Small intestine (tissue), 7 donors: ENCODE measurements at regions not wholly inside any gene's neighbourhood (a gene's known extent, or its start where the extent isn't known, plus 50 kb on each side); places are given as distances from the start of the nearest gene placed in this dataset.
A peak's percentile ranks its signal among the peaks of the same experiment; 100 is the strongest.
"Not testable (repeated sequence)": the region's sequence is repeated elsewhere in the genome, so short reads cannot be mapped to it uniquely, and the experiment has no call there.

Experiments
- DNase-seq, 2 donors: peaks; one replicate each; pipeline versions ENCODE4 v3.0.0 to v3.0.0-alpha.2; 2013
- FAIRE-seq: peaks from 2 replicates; lab custom pipeline; 2012; peaks lifted over from hg19 to GRCh38; lab: Jason Lieb, UNC
- H3K27ac ChIP-seq, 3 donors: one replicate each; pipeline ENCODE4 v1.5.1; 2013; ENCODE audit warnings: low read length in 2 of 3, mild to moderate bottlenecking in 2 of 3, control low read depth in 1 of 3, inconsistent platforms in 1 of 3, low read depth in 1 of 3, moderate library complexity in 1 of 3
- H3K27me3 ChIP-seq, 3 donors: one replicate each; pipeline ENCODE4 v1.6.1; 2013; ENCODE audit warnings: low read length in 3 of 3, inconsistent platforms in 1 of 3; ENCODE audit not compliant: control insufficient read depth in 3 of 3, insufficient read depth in 3 of 3
- H3K36me3 ChIP-seq, 3 donors: one replicate each; pipeline ENCODE4 v1.6.1; 2013; ENCODE audit warnings: low read length in 3 of 3, inconsistent platforms in 1 of 3, low read depth in 1 of 3, mild to moderate bottlenecking in 1 of 3, moderate library complexity in 1 of 3; ENCODE audit not compliant: control insufficient read depth in 3 of 3, insufficient read depth in 2 of 3
- H3K4me1 ChIP-seq, 3 donors: one replicate each; pipeline ENCODE4 v1.6.1; 2013; ENCODE audit warnings: low read length in 2 of 3, inconsistent platforms in 1 of 3, low read depth in 1 of 3, mild to moderate bottlenecking in 1 of 3, moderate library complexity in 1 of 3; ENCODE audit not compliant: control insufficient read depth in 3 of 3, insufficient read depth in 2 of 3
- H3K4me3 ChIP-seq, 3 donors: one replicate each; pipeline ENCODE4 v1.5.1; 2013; ENCODE audit warnings: low read length in 3 of 3, control low read depth in 1 of 3, inconsistent platforms in 1 of 3, low read depth in 1 of 3, mild to moderate bottlenecking in 1 of 3, moderate library complexity in 1 of 3
- H3K9me3 ChIP-seq, 2 donors: one replicate each; pipeline ENCODE4 v1.6.1; 2013; ENCODE audit warnings: low read depth in 1 of 2, low read length in 1 of 2; ENCODE audit not compliant: control insufficient read depth in 2 of 2, insufficient read depth in 1 of 2
- WGBS, 3 donors: extraction: QIAGEN DNeasy Blood & Tissue Kit; methylation state at CpG; one replicate each; pipeline ENCODE4 v1.1.7; 2013; 5-methylcytosine and 5-hydroxymethylcytosine counted together
- donor health status: healthy with polysubstance abuse.
- donor health status: control.
- donor health status: control.
- donor health status: Bipolar disorder and iron deficiency.
- donor health status: healthy.

GRCh38 chr4:103994059-103994458 is 274.3 kb upstream of the TACR3 start:
- FAIRE-seq = no peak
- H3K27me3 ChIP-seq = no peaks in the 10 kb centered on the region

GRCh38 chr4:103982454-103982853 is 262.7 kb upstream of the TACR3 start:
- H3K27me3 ChIP-seq = no peaks in the 10 kb centered on the region
- no peak overlapping the region for H3K4me3 ChIP-seq
- DNase-seq = no peak
- FAIRE-seq = no peak
- peaks cover 0 to 4% of the 10 kb centered on the region in 2 donors for H3K9me3 ChIP-seq
- H3K36me3 ChIP-seq = no peaks in the 10 kb centered on the region
- H3K4me1 ChIP-seq = no peaks in the 10 kb centered on the region
- no peak overlapping the region for H3K27ac ChIP-seq

More at GRCh38 chr4:103994059-103994458, 274.3 kb upstream of the TACR3 start:
- WGBS, 3 donors = 7 to 18% (median 9%) methylated on average over 1 of the region's 1 CpG
- Histone ChIP-seq H3K4me1 (no peaks in the 10 kb centered on the region), H3K9me3 (no peaks in the 10 kb centered on the region), H3K27ac (no peak overlapping the region), H3K36me3 (no peaks in the 10 kb centered on the region), H3K4me3 (no peak overlapping the region)
- DNase-seq = no peak

GRCh38 chr4:103948244-103949018 is 228.6 kb upstream of the TACR3 start:
- H3K4me3 ChIP-seq = no peak overlapping the region
- no peak overlapping the region for H3K27ac ChIP-seq
- H3K9me3 ChIP-seq = peaks cover 0 to 2% of the 10 kb centered on the region in 2 donors
- H3K27me3 ChIP-seq = no peaks in the 10 kb centered on the region
- FAIRE-seq = no peak
- DNase-seq = no peak
- 29 to 49% (median 43%) methylated on average over 3 of the region's 3 CpGs for WGBS, 3 donors
- H3K4me1 ChIP-seq = no peaks in the 10 kb centered on the region
- no peaks in the 10 kb centered on the region for H3K36me3 ChIP-seq

- Histone ChIP-seq H3K4me3 (no peak overlapping the region), H3K27me3 (no peaks in the 10 kb centered on the region), H3K4me1 (no peaks in the 10 kb centered on the region), H3K9me3 (peaks cover 0 to 2% of the 10 kb centered on the region in 2 donors), H3K36me3 (no peaks in the 10 kb centered on the region), H3K27ac (no peak overlapping the region)
- WGBS, 3 donors = 36 to 64% (median 57%) methylated on average over 1 of the region's 1 CpG
- no peak for DNase-seq
- FAIRE-seq = no peak
These were observed 227.8 kb upstream of the TACR3 start for GRCh38 chr4:103947617-103948016.

- H3K27me3 ChIP-seq, H3K4me3 ChIP-seq, FAIRE-seq, H3K4me1 ChIP-seq, H3K36me3 ChIP-seq, H3K27ac ChIP-seq, H3K9me3 ChIP-seq, DNase-seq: not testable (repeated sequence)
- 53 to 69% (median 64%) methylated on average over 3 of the region's 3 CpGs for WGBS, 3 donors
These were observed 227.0 kb upstream of the TACR3 start for GRCh38 chr4:103946621-103947268.

GRCh38 chr4:103938488-103938887 is 218.7 kb upstream of the TACR3 start:
- DNase-seq (no peak), FAIRE-seq (no peak)
- peaks cover 0 to 3% of the 10 kb centered on the region in 2 donors for H3K9me3 ChIP-seq
- 80 to 88% (median 82%) methylated on average over 4 of the region's 4 CpGs for WGBS, 3 donors
- no peaks in the 10 kb centered on the region for H3K27me3 ChIP-seq
- no peaks in the 10 kb centered on the region for H3K36me3 ChIP-seq
- H3K4me1 ChIP-seq = no peaks in the 10 kb centered on the region
- no peak overlapping the region for H3K27ac ChIP-seq
- H3K4me3 ChIP-seq = no peak overlapping the region

GRCh38 chr4:103936653-103937145 is 216.9 kb upstream of the TACR3 start:
- peaks cover 0 to 3% of the 10 kb centered on the region in 2 donors for H3K9me3 ChIP-seq
- FAIRE-seq = no peak
- no peak for DNase-seq
- 92 to 95% (median 92%) methylated on average over 25 to 26 of the region's 26 CpGs for WGBS, 3 donors
- no peaks in the 10 kb centered on the region for H3K4me1 ChIP-seq
- H3K27ac ChIP-seq = no peak overlapping the region
- H3K36me3 ChIP-seq = no peaks in the 10 kb centered on the region
- no peaks in the 10 kb centered on the region for H3K27me3 ChIP-seq
- H3K4me3 ChIP-seq = no peak overlapping the region

- WGBS, 3 donors = 26 to 36% (median 29%) methylated on average over 2 of the region's 2 CpGs
- H3K36me3 ChIP-seq = no peaks in the 10 kb centered on the region
- H3K4me1 ChIP-seq = no peaks in the 10 kb centered on the region
- H3K9me3 ChIP-seq = peaks cover 0 to 3% of the 10 kb centered on the region in 2 donors
- no peaks in the 10 kb centered on the region for H3K27me3 ChIP-seq
- no peak overlapping the region for H3K4me3 ChIP-seq
- DNase-seq (peak; percentile 41 to 47), FAIRE-seq (peak; percentile 93)
- no peak overlapping the region for H3K27ac ChIP-seq
These were observed 214.5 kb upstream of the TACR3 start for GRCh38 chr4:103934178-103934789.
